Endothelial cell of umbilical vein (primary cell): ENCODE measurements at regions not wholly inside any gene's neighbourhood (a gene's known extent, or its start where the extent isn't known, plus 50 kb on each side); places are given as distances from the start of the nearest gene placed in this dataset.

ENCODE experiments used
- BruUV-seq: library from RNA; stranded (reverse); fragments of 400-500 nt; replicated peaks from 2 replicates; lab custom pipeline; 2021; lab: Mats Ljungman, UMichigan
- CTCF ChIA-PET: fragments of 300-600, 350-600 bp; sonication (Branson Sonifier 250); formaldehyde crosslinking; loops from one replicate; lab custom pipeline; 2021; ENCODE audit warnings: antibody characterized with exemption, inconsistent platforms; lab: Charles Lee
- POLR2A ChIA-PET: fragments of 300-600, 350-600 bp; sonication (Branson Sonifier 250); formaldehyde crosslinking; loops from one replicate; lab custom pipeline; 2021; ENCODE audit warnings: antibody characterized with exemption, inconsistent platforms; lab: Charles Lee
- DNase-seq: peaks from one replicate; pipeline ENCODE4 v3.0.0-alpha.2; 2011; ENCODE audit warnings: low read depth, low spot score
- FAIRE-seq: peaks from 2 replicates; lab custom pipeline; 2011; peaks lifted over from hg19 to GRCh38; lab: Jason Lieb, UNC
- H2AFZ ChIP-seq: 2 replicates; pipeline ENCODE4 v1.6.0; 2012; ENCODE audit warnings: low read depth, low read length, control low read depth, inconsistent platforms
- H3K27ac ChIP-seq: 2 replicates; pipeline ENCODE4 v1.5.1; 2011; ENCODE audit warnings: low read depth, mild to moderate bottlenecking, control low read depth, low read length, moderate library complexity; ENCODE audit not compliant: insufficient read depth
- H3K27me3 ChIP-seq, 2 experiments: 2 replicates each; pipeline versions ENCODE4 v1.6.0 to v1.6.1; 2011; ENCODE audit warnings: low read length in 2 of 2, mixed read lengths in 1 of 2; ENCODE audit not compliant: control insufficient read depth in 2 of 2, insufficient read depth in 2 of 2
- H3K36me3 ChIP-seq, 2 experiments: 2 replicates in 1 of 2; 3 replicates in 1 of 2; pipeline ENCODE4 v1.5.1; 2011; ENCODE audit warnings: low read length in 2 of 2, mild to moderate bottlenecking in 1 of 2, moderate library complexity in 1 of 2; ENCODE audit not compliant: control insufficient read depth in 2 of 2, insufficient read depth in 2 of 2; ENCODE audit errors: extremely low read depth in 1 of 2
- H3K4me1 ChIP-seq: 3 replicates; pipeline ENCODE4 v1.5.1; 2011; ENCODE audit warnings: mild to moderate bottlenecking, low read length; ENCODE audit not compliant: control insufficient read depth, insufficient read depth; ENCODE audit errors: extremely low read depth
- H3K4me2 ChIP-seq: 2 replicates; pipeline ENCODE4 v1.6.1; 2011; ENCODE audit warnings: low read length, control low read depth, mixed read lengths; ENCODE audit not compliant: insufficient read depth
- H3K4me3 ChIP-seq, 3 experiments: fragments of 200-600 bp in 1 of 3; sonication (generic), shearing (Covaris generic) in 1 of 3; replicated peaks in 1 of 3; 2 replicates each; pipeline ENCODE4 v1.5.1; 2011 to 2016; ENCODE audit warnings: control low read depth in 3 of 3, low read length in 3 of 3, mild to moderate bottlenecking in 2 of 3, inconsistent platforms in 1 of 3, low read depth in 1 of 3, moderate library complexity in 1 of 3; ENCODE audit not compliant: insufficient read depth in 1 of 3
- H3K79me2 ChIP-seq: 2 replicates; pipeline ENCODE4 v1.6.0; 2012; ENCODE audit warnings: low read length, inconsistent platforms; ENCODE audit not compliant: control insufficient read depth, insufficient read depth
- H3K9ac ChIP-seq: replicated peaks from 2 replicates; pipeline ENCODE3; 2011; ENCODE audit warnings: low read length, control low read depth; ENCODE audit not compliant: insufficient read depth; ENCODE audit errors: extremely low read depth
- H3K9me1 ChIP-seq: replicated peaks from 3 replicates; pipeline ENCODE4 v1.6.0; 2011; ENCODE audit warnings: mild to moderate bottlenecking, low read length; ENCODE audit not compliant: control insufficient read depth, insufficient read depth; ENCODE audit errors: extremely low read depth
- H3K9me3 ChIP-seq: replicated peaks from 2 replicates; pipeline ENCODE4 v1.5.1; 2012; ENCODE audit warnings: low read length, inconsistent platforms; ENCODE audit not compliant: control insufficient read depth, insufficient read depth
- H4K20me1 ChIP-seq: replicated peaks from 2 replicates; pipeline ENCODE3; 2011; ENCODE audit warnings: mild to moderate bottlenecking, low read length; ENCODE audit not compliant: control insufficient read depth, insufficient read depth; ENCODE audit errors: extremely low read depth
- EZH2 ChIP-seq: IDR thresholded peaks from 2 replicates; pipeline ENCODE4 v1.6.1; 2012; ENCODE audit warnings: borderline replicate concordance, low read depth, mild to moderate bottlenecking, moderate library complexity, low read length, inconsistent platforms; ENCODE audit not compliant: severe bottlenecking
- FOS ChIP-seq: IDR thresholded peaks from 2 replicates; pipeline ENCODE4 v1.6.1; 2011; ENCODE audit warnings: mild to moderate bottlenecking, low read length, moderate library complexity, borderline replicate concordance; ENCODE audit not compliant: insufficient read depth
- GATA2 ChIP-seq: IDR thresholded peaks from 2 replicates; pipeline ENCODE4 v1.7.0; 2011; ENCODE audit warnings: low read depth, mild to moderate bottlenecking, moderate library complexity, mixed read lengths, low read length; ENCODE audit not compliant: insufficient read length, insufficient read depth
- JUN ChIP-seq: IDR thresholded peaks from 2 replicates; pipeline ENCODE4 v1.6.1; 2011; ENCODE audit warnings: borderline replicate concordance, low read depth; ENCODE audit not compliant: insufficient read length, insufficient read depth
- MAX ChIP-seq: IDR thresholded peaks from 2 replicates; pipeline ENCODE4 v1.6.1; 2011; ENCODE audit not compliant: insufficient read depth, insufficient read length
- MYC ChIP-seq: IDR thresholded peaks from one replicate; pipeline ENCODE4 v1.6.1; 2011; ENCODE audit warnings: mild to moderate bottlenecking, low read depth, low read length
- POLR2A ChIP-seq: IDR thresholded peaks from 2 replicates; pipeline ENCODE4 v1.6.1; 2012; ENCODE audit warnings: low read depth, mild to moderate bottlenecking, control low read depth, low read length
- POLR2AphosphoS5 ChIP-seq: IDR thresholded peaks from 2 replicates; pipeline ENCODE4 v1.6.1; 2012; ENCODE audit warnings: low read depth, mild to moderate bottlenecking, control low read depth, low read length, moderate library complexity; ENCODE audit not compliant: insufficient read depth
- dilution Hi-C: fragments of 300-500 bp; cut with MboI; formaldehyde crosslinking; loops from one replicate; pipeline ENCODE4 v1.15.0; 2019; ENCODE audit warnings: low sequenced_read_pairs; ENCODE audit not compliant: extremely low pct_ligation_motif_present
- intact Hi-C: fragments of 100-400 bp; cut with micrococcal nuclease; formaldehyde crosslinking; loops from one replicate; pipeline ENCODE4 v1.10.0; 2022
- TF ChIP-seq, protein P1 (sequence below), 2 donors: IDR thresholded peaks; 1 replicate in 1 of 2; 2 replicates in 1 of 2; pipeline ENCODE4 v1.5.1; 2011; ENCODE audit warnings: low read length in 2 of 2, mild to moderate bottlenecking in 2 of 2, moderate library complexity in 2 of 2, control low read depth in 1 of 2, inconsistent platforms in 1 of 2, low read depth in 1 of 2; ENCODE audit not compliant: insufficient read depth in 1 of 2; ENCODE audit errors: extremely low read depth in 1 of 2

DNA sequence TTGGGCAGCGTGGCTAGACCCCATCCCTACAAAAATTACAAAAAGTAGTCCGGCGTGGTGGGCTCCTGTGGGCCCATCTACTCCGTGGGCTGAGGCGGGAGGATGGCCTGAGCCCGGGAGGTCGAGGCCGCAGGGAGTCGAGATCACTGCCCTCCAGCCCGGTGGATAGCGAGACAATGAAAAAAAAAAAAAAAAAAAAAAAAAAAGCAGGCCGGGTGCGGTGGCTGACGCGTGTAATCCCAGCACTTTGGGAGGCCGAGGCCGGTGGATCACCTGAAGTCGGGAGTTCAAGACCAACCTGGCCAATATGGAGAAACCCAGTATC, 110.5 kb upstream of the LPCAT1 start:
- H3K9me1 ChIP-seq = no peaks in the 10 kb centered on the region
- dilution Hi-C loops (no loop called here), intact Hi-C loops (no loop called here)
- no peaks in the 10 kb centered on the region for H3K79me2 ChIP-seq
- POLR2A ChIA-PET = no interaction called here
- H3K4me1 ChIP-seq = peaks cover 3% of the 10 kb centered on the region
- FAIRE-seq (no peak), DNase-seq (no peak)
- no peaks in the 10 kb centered on the region for H3K27me3 ChIP-seq
- TF ChIP-seq EZH2 (no peak), POLR2A (no peak), MAX (no peak), MYC (no peak), POLR2AphosphoS5 (no peak), GATA2 (no peak), JUN (no peak), FOS (no peak)
- TF ChIP-seq, protein P1, sequence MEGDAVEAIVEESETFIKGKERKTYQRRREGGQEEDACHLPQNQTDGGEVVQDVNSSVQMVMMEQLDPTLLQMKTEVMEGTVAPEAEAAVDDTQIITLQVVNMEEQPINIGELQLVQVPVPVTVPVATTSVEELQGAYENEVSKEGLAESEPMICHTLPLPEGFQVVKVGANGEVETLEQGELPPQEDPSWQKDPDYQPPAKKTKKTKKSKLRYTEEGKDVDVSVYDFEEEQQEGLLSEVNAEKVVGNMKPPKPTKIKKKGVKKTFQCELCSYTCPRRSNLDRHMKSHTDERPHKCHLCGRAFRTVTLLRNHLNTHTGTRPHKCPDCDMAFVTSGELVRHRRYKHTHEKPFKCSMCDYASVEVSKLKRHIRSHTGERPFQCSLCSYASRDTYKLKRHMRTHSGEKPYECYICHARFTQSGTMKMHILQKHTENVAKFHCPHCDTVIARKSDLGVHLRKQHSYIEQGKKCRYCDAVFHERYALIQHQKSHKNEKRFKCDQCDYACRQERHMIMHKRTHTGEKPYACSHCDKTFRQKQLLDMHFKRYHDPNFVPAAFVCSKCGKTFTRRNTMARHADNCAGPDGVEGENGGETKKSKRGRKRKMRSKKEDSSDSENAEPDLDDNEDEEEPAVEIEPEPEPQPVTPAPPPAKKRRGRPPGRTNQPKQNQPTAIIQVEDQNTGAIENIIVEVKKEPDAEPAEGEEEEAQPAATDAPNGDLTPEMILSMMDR (IDR thresholded peaks at IDR 0.05; ENCODE audit: extremely low read depth in 1 of 2, insufficient read depth in 1 of 2, low read depth in 1 of 2, low read length in 2 of 2) = no peak
- no TSS peak for BruUV-seq
- peak overlapping the region in 2 of 3 experiments; percentile 36 to 41 for H3K4me3 ChIP-seq
- no peaks in the 10 kb centered on the region for H4K20me1 ChIP-seq
- no peak overlapping the region for H3K27ac ChIP-seq
- no peaks in the 10 kb centered on the region for H3K36me3 ChIP-seq
- peak overlapping the region; percentile 94 for H2AFZ ChIP-seq
- CTCF ChIA-PET = interaction anchor here (1.2 kb wide), 1 partner anchor 10 kb away, joined by 6 read pairs; no protein-coding TSS in a partner anchor
- no peak overlapping the region for H3K9ac ChIP-seq
- no peaks in the 10 kb centered on the region for H3K9me3 ChIP-seq
- H3K4me2 ChIP-seq = peak overlapping the region; percentile 66
